ENCODE measurements at regions not wholly inside any gene's neighbourhood (a gene's known extent, or its start where the extent isn't known, plus 50 kb on each side); places are given as distances from the start of the nearest gene placed in this dataset.
"Not testable (repeated sequence)": the region's sequence is repeated elsewhere in the genome, so short reads cannot be mapped to it uniquely, and the experiment has no call there.

- no peak overlapping the region for H3K9ac ChIP-seq (ENCODE audit: low read length in 3 of 3)
- no peak for FAIRE-seq
- intact Hi-C loops (cut with DNase I): no loop called here
- H3K4me1 ChIP-seq (ENCODE audit: control insufficient read depth in 2 of 3, insufficient read depth in 2 of 3, low read depth in 1 of 3, low read length in 3 of 3): no peaks in the 10 kb centered on the region
- no peak for DNase-seq
- H3K27ac ChIP-seq (ENCODE audit: low read depth in 2 of 2, low read length in 2 of 2): no peak overlapping the region
- H3K9me3 ChIP-seq (ENCODE audit: control insufficient read depth in 2 of 3, insufficient read depth in 1 of 3, low read length in 3 of 3): peaks cover 0 to 3% (median 0%) of the 10 kb centered on the region in 3 donors
- H3K27me3 ChIP-seq (ENCODE audit: control insufficient read depth, insufficient read depth, low read length): no peaks in the 10 kb centered on the region
- H3K4me3 ChIP-seq (ENCODE audit: low read length in 3 of 3): no peak overlapping the region
- no peaks in the 10 kb centered on the region for H3K36me3 ChIP-seq (ENCODE audit: control insufficient read depth in 2 of 3, insufficient read depth in 3 of 3, low read length in 3 of 3)
- TF ChIP-seq, protein P1, sequence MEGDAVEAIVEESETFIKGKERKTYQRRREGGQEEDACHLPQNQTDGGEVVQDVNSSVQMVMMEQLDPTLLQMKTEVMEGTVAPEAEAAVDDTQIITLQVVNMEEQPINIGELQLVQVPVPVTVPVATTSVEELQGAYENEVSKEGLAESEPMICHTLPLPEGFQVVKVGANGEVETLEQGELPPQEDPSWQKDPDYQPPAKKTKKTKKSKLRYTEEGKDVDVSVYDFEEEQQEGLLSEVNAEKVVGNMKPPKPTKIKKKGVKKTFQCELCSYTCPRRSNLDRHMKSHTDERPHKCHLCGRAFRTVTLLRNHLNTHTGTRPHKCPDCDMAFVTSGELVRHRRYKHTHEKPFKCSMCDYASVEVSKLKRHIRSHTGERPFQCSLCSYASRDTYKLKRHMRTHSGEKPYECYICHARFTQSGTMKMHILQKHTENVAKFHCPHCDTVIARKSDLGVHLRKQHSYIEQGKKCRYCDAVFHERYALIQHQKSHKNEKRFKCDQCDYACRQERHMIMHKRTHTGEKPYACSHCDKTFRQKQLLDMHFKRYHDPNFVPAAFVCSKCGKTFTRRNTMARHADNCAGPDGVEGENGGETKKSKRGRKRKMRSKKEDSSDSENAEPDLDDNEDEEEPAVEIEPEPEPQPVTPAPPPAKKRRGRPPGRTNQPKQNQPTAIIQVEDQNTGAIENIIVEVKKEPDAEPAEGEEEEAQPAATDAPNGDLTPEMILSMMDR (IDR thresholded peaks at IDR 0.05; ENCODE audit: borderline replicate concordance, extremely low read depth, insufficient read depth): no peak
Measured at GRCh38 chr20:29318871-29319461, 1938.5 kb upstream of the DEFB115 start.

DNA sequence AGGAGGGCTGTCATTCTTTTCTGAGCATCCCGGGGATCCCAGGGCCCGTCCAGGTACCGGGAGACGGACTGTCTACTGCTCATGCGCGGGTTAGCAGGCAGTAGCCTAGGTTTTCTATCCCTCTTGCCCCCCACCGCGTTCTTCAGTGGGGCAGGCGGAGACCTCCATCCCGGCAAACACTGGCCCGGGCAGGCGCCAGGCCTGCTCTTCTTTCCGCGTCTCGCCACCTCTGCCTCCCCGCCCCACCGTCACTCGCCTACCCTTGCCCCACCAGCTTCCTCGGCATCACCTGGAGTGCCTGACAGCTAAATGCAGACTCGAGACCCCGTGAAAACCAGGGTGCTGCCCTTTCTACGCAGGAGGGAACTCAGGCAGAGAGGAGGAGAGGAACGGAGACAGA is 1937.7 kb upstream of the DEFB115 start:
- Histone ChIP-seq H3K27me3 (ENCODE audit: control insufficient read depth, insufficient read depth, low read length) (no peaks in the 10 kb centered on the region), H3K27ac (ENCODE audit: low read depth in 2 of 2, low read length in 2 of 2) (no peak overlapping the region), H3K9me3 (ENCODE audit: control insufficient read depth in 2 of 3, insufficient read depth in 1 of 3, low read length in 3 of 3) (peaks cover 0 to 3% (median 0%) of the 10 kb centered on the region in 3 donors), H3K36me3 (ENCODE audit: control insufficient read depth in 2 of 3, insufficient read depth in 3 of 3, low read length in 3 of 3) (no peaks in the 10 kb centered on the region), H3K4me3 (ENCODE audit: low read length in 3 of 3) (no peak overlapping the region), H3K9ac (ENCODE audit: low read length in 3 of 3) (no peak overlapping the region), H3K4me1 (ENCODE audit: control insufficient read depth in 2 of 3, insufficient read depth in 2 of 3, low read depth in 1 of 3, low read length in 3 of 3) (no peaks in the 10 kb centered on the region)
- TF ChIP-seq, protein P1 (IDR thresholded peaks at IDR 0.05; ENCODE audit: borderline replicate concordance, extremely low read depth, insufficient read depth): no peak
- FAIRE-seq (no peak), DNase-seq (no peak)
- intact Hi-C loops (cut with DNase I): no loop called here

DNA sequence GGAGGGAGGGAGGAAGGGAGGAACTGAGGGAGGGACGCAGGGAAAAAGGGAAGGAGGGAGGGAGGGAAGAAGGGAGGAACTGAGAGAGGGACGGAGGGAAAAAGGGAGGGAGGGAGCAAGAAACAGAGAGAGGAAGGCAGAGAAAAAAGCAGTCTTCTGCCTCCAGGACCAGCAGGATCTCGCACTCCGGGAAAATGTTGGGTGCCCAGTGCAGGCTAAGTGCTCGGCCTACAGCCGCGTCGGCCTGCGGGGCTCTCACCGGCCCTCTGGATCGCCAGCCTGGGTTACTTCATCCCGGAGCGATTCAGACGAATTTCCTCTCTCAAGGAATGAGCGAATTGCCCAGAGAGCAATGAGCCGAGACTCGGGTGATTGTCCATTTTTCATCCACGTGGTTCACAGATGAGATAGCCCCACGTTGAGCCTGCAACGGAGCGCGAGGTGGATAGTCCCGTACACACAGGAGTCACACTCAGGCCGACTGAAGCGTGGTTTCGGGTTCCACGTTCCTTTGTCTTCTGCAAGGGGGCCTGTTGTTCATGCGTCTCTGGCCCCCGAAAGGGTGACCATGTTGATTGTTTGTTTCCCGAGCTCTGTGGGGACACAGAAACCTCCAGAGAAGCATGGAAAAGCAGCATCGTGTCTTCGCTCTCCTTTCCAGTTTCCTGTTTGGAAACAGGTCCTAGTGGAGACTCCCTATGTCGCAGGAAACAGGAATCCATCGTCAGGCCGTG is 1937.1 kb upstream of the DEFB115 start:
- not testable (repeated sequence) for DNase-seq; H3K9ac ChIP-seq (ENCODE audit: low read length in 3 of 3); H3K4me3 ChIP-seq (ENCODE audit: low read length in 3 of 3)

DNA sequence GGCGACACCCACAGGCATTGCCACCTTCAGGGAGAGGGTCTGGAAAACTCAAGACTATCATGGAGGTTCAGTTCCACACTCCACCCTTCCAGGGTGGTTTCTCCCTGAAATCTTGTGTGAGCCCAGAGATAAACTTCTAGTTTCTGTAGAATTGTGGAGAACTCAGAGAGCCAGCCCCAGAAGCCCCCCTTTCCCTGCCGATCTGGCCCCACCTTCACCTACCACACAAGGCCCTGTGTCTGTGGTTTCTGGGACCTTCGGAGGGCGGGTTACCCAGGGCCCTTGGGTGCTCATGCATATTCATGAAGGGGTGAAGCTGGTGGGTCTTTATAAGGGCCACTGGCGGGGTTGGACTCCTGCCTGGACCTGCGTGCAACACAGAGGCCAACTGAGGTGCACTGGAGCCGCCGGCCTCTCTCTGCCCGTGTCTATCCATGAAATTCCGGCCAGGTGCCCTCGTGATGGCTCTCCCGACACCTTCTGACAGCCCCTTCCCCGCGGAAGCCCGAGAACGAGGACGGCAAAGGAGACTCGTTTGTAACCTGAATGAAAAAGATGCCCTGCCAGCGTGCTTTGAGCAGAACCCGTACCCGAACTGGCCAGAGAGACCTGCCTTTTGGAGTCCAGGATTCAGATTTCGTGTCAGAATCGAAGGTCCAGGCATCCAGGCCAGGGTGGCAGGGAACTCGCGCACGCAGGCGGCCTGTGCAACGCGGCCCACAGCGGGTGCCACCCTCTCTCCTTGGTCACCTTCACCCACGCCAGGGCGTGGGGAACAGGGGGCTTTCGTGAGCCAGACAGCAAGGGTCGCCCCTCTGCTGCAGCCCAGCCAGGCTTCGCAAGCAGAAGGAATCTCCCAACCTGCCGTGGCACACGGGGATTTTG is 1933.6 kb upstream of the DEFB115 start:
- H3K27ac ChIP-seq (ENCODE audit: low read depth in 2 of 2, low read length in 2 of 2); H3K27me3 ChIP-seq (ENCODE audit: control insufficient read depth, insufficient read depth, low read length); H3K9ac ChIP-seq (ENCODE audit: low read length in 3 of 3); H3K36me3 ChIP-seq (ENCODE audit: control insufficient read depth in 2 of 3, insufficient read depth in 3 of 3, low read length in 3 of 3); H3K4me1 ChIP-seq (ENCODE audit: control insufficient read depth in 2 of 3, insufficient read depth in 2 of 3, low read depth in 1 of 3, low read length in 3 of 3); DNase-seq; FAIRE-seq; H3K9me3 ChIP-seq (ENCODE audit: control insufficient read depth in 2 of 3, insufficient read depth in 1 of 3, low read length in 3 of 3); intact Hi-C loops (cut with DNase I); H3K4me3 ChIP-seq (ENCODE audit: low read length in 3 of 3): not testable (repeated sequence)

More for the DNA sequence above, 1937.1 kb upstream of the DEFB115 start:
- FAIRE-seq; H3K27me3 ChIP-seq (ENCODE audit: control insufficient read depth, insufficient read depth, low read length); H3K4me1 ChIP-seq (ENCODE audit: control insufficient read depth in 2 of 3, insufficient read depth in 2 of 3, low read depth in 1 of 3, low read length in 3 of 3); intact Hi-C loops (cut with DNase I); H3K9me3 ChIP-seq (ENCODE audit: control insufficient read depth in 2 of 3, insufficient read depth in 1 of 3, low read length in 3 of 3); H3K27ac ChIP-seq (ENCODE audit: low read depth in 2 of 2, low read length in 2 of 2); H3K36me3 ChIP-seq (ENCODE audit: control insufficient read depth in 2 of 3, insufficient read depth in 3 of 3, low read length in 3 of 3): not testable (repeated sequence)

DNA sequence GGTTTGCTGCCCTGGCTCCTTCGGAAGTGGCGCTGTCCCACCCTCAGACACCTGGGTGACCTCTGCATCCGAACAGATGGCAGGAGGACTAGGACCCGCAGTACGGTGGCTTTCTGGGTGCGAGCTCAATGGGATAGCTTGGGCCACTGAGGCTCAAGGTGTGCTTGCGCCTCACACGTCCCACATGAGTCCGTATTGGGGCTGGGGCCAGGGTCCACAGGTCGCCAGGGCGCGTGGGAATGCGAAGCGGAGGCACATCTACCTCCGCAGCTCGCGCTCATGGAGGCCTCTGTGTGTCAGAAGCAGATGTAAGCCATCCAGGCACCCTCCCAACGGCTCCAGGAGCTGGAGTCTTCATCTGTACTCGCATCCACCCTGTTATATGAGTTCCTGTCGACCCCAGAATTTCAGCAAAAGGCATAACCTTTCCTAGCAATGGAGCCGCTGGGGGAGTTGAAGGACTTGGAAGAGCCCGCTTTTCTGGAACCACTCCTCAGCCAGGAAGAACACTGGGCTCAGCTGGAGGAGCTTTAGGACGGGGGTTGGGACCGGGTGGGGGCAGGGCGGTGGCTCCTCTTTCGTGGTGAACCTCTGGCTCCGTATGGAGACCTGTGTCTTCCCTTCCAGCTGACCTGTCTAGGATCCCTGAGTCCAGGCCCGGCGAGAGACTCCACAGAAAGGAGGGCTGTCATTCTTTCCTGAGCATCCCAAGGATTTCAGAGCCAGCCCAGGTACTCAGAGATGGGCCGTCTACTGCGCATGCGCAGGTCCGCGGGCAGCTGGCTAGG is 1932.8 kb upstream of the DEFB115 start:
- H3K4me3 ChIP-seq (ENCODE audit: low read length in 3 of 3); DNase-seq; H3K27ac ChIP-seq (ENCODE audit: low read depth in 2 of 2, low read length in 2 of 2); H3K9me3 ChIP-seq (ENCODE audit: control insufficient read depth in 2 of 3, insufficient read depth in 1 of 3, low read length in 3 of 3); H3K36me3 ChIP-seq (ENCODE audit: control insufficient read depth in 2 of 3, insufficient read depth in 3 of 3, low read length in 3 of 3); FAIRE-seq; H3K4me1 ChIP-seq (ENCODE audit: control insufficient read depth in 2 of 3, insufficient read depth in 2 of 3, low read depth in 1 of 3, low read length in 3 of 3); H3K27me3 ChIP-seq (ENCODE audit: control insufficient read depth, insufficient read depth, low read length); H3K9ac ChIP-seq (ENCODE audit: low read length in 3 of 3); intact Hi-C loops (cut with DNase I): not testable (repeated sequence)

Data from kidney (tissue), 13 donors.